HPDE6-E6E7 (cell line): ENCODE measurements at regions not wholly inside any gene's neighbourhood (a gene's known extent, or its start where the extent isn't known, plus 50 kb on each side); places are given as distances from the start of the nearest gene placed in this dataset.

ENCODE experiments used
- DNase-seq: peaks from one replicate; pipeline ENCODE4 v3.0.0; 2011; ENCODE audit warnings: missing footprints; ENCODE audit errors: extremely low spot score

DNA sequence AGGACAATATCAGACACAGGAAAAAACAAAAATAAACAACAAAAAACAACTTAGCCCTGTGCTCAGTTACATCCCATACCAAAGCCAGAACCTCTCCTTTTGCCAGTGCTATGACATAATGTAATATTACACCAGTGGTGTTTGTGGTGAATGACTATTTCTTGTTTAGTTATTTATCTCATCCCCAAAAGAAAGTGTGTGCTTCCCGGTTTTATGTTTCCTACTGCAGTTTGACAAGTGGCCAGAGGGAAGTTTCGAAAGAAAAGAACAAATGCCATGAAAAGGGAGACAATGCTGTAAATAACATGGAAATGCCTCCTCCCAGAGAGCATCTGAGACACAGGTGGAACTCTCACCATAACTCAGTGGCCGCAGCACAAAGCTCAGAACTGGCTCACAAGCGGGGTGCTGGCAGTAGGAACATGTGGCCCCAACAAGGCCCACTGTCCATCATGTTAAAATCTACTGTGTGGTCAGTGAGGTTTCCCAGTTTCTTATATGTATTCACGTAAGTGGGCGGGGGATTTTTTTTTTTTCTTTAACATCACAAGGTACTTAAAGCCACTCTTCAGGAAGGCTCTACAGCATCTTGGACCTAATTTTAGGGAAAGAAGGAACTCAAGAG, 158.2 kb downstream of the BARHL2 start:
- no peak for DNase-seq

- DNase-seq, result no peak
Measured at GRCh38 chr1:90558126-90558525, 159.0 kb downstream of the BARHL2 start.

GRCh38 chr1:90557706-90558105, 159.4 kb downstream of the BARHL2 start:
- no peak for DNase-seq

GRCh38 chr1:90550626-90551406, 166.3 kb downstream of the BARHL2 start:
- DNase-seq, result no peak

DNA sequence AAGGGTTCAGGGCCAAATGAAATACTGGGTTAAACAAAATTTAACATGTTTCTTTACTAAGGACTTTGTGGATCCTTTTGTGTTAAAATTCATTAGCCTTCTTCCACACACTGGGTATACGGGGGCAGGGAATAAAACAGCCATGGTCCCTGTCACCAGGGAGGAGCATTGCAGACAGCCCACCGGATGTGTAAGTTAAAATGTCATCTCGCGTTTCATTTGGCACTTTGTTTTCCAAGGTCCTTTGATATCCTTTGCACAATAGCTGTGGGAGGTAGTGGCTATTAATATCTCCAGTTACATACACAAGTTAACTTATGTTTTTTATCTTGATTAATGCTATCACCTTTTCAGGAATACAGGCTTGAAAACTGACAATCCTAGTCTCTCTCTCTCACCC, 172.7 kb downstream of the BARHL2 start:
- no peak for DNase-seq

- DNase-seq, result no peak
Measured at GRCh38 chr1:90537606-90538362, 179.3 kb downstream of the BARHL2 start.

DNA sequence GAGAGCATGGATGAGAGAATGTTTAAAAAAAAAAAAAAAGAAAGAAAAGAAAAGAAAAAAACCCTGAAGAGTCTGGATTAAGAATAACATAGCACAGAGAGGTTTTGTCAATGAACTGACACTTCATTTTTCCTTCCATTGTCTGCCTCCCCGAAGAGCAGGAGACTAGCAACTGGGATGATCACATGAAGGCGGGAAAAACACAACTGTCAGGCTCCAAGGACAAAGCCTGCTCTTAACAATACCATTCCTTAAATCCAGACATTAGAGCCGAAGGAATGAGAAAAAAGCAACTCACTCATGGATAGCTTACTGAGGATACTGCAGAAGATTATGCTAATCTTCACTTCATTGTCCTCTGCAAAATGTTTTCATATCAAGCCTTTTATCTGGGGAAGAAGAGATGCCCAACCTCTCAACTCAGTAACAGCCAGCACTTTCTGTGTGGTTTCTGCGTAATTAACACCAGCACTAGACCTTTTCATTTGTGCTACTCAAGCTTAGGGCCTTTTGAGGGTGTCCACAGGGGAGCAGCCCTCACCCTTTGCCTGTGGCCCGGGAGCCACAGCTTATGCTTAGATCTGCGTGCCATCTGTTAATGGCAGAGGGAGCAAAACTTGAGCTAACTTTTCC, 182.3 kb downstream of the BARHL2 start:
- DNase-seq, result no peak

DNA sequence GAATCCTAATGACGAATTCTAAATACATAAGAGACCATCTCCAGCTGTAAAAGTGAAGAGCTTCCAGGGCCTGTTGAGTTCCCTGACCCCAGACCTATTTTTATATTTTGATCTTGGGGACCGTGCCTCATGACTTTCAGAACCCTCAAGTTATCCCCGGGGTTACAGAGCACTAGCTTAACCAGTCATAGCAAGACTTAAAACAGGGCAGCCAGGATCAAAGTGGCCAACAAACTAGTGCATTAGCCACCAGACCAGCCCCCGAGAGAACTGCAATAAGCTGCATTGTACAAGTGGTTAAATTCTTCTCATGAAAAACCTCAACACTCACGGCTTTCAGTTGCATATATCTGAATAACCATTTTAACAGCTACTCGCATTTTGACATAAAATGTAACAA, 183.0 kb downstream of the BARHL2 start:
- no peak for DNase-seq

GRCh38 chr1:90526954-90527353, 190.1 kb downstream of the BARHL2 start:
- no peak for DNase-seq

GRCh38 chr1:90522432-90522831, 194.7 kb downstream of the BARHL2 start:
- no peak for DNase-seq

- DNase-seq, result no peak
Measured at GRCh38 chr1:90513956-90514355, 203.1 kb downstream of the BARHL2 start.

DNA sequence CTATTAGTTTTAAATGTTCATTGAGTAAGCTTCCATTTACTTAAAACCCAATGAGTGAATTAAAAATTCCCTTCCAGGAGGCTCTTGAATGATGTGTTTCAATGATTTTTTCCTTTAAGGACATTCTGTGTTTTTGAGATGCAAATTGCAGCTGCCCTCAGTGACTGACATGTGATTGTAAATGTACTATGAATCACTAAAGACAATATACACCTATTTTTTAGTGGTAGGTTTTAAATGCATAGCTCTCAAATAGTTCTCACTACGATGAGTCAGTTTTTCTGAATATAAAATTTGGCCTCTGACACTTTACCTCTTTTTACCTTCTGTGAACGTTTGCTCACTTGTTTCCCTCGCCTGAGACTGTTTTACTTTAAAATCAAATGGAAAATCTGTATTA, 204.7 kb downstream of the BARHL2 start:
- no peak for DNase-seq

GRCh38 chr1:90510143-90510542, 207.0 kb downstream of the BARHL2 start:
- no peak for DNase-seq

DNA sequence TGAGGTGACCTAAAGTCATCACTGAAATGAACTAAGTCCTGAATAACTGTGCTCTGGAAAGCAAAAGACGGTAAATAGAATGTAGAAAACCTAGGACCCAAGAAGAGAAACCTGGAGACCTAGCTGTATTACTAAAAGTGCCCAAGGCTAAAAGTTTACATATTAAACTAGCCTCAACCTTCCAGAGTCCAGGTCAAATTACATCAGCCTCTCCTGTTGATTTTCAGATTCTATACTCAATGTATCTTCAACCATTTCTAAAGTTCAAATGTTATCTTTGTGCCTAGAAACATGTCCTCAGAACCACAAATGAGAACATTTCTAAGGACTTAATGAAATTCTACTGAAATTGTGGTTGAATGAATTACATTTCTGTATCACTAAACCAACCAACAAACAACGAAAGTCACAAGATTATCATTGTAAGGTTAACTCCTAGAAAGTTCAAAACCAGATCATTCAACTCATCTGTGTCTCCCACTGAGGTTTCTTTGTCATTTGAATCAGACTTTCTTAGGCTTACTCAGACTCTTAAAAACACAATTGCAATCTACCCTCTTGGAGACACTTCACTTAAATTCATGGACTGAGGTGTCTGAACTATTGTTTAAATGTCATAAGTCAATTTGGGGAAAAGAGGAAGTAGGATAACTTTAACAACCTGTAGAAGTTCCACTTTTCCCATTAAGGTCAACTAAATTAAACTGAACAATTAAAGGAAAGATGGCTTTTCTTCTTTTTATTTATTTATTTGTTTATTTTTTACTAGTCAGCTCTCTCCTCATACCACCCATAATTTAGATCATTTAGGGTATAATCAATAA, 207.7 kb downstream of the BARHL2 start:
- DNase-seq, result no peak

DNA sequence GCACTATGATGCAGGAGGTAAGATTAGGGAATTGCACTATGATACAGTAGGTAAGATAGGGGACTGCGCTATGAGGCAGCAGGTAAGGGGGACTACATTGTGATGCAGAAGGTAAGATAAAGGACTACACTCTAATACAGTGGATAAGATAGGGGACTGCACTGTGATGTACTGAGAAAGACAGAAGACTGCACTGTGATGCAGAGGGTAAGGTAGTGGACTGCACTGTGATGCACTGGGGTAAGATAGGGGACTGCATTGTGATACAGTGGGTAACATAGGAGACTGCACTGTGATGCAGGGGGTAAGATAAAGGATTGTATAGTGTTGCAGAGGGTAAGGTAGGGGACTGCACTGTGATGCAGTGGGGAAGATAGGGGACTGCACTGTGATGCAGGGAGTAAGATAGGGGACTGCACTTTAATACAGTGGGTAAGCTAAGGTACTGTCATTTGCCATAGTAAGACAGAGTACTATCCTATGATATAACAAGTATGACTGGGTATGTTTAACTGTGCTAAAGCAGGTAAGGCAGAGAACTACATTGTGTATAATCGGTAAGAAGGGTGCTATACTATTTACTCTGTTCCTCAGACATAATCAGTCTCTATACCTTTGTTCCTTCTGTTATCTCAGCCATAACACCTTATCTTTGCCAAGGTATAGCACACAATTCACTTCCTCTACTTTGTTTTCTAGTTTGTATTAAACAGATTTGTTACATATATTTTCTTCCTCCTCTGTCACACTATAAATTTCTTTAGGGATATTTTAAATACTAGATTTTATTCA, 208.5 kb downstream of the BARHL2 start:
- no peak for DNase-seq

GRCh38 chr1:90507173-90507572, 209.9 kb downstream of the BARHL2 start:
- no peak for DNase-seq

- DNase-seq, result no peak
Measured at GRCh38 chr1:90505806-90506205, 211.3 kb downstream of the BARHL2 start.

GRCh38 chr1:90504509-90504908, 212.6 kb downstream of the BARHL2 start:
- DNase-seq, result no peak

DNA sequence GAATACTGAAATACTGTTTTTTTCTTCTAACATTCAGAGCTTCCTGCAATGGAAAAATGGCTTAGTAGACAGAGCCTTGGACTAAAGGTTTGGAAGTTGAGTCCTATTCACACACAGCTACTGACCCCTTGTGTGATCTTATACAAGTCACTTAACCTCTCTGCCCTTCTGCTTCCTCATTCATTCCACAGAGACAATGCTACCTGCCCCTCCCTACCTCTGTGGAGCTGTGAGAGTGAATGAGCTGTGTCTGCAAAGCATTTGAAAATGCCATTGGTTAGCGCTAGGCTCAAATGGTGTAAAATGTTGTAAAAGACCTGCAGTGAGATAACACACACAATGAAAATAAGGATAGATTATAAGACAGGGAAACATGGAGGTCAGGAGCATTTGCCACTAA, 214.4 kb downstream of the BARHL2 start:
- DNase-seq, result no peak

DNA sequence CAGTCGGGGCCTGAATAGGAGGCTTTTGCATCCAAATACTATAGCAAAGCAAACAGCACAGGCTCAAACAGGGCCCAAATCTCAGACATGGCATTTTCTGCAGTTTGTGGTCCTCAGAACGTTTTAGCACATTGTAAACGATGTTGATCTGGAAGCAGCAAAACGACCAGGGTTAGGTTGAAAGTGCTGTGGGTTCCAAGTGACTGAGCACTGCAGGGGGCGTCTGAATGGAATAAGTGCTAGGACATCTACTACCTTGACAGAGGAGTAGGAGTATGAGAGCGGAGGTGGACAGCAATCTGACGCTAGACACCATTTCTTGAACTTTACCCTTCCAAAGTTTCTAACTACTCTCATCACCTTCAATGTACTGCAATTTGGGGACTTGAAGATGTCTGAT, 214.9 kb downstream of the BARHL2 start:
- no peak for DNase-seq

DNA sequence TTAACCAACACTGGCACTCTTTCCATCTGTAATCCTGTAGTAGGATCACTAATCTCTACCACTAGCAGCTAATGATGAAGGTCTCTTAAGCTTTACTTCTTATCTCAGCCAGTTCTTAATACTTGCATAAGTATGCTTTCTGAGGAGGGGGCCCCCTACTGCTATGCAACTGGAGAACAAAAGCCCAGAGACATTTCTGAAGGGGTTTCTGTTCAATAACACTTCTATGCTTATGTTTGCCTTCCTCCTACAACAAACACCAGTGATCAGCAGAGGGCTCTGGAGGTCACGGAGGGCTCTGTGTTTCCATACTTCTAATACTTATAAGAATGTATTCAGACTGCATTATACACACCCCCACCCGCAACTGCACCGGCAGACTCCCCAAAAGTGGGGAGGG, 215.8 kb downstream of the BARHL2 start:
- no peak for DNase-seq
